ENCODE measurements at regions not wholly inside any gene's neighbourhood (a gene's known extent, or its start where the extent isn't known, plus 50 kb on each side); places are given as distances from the start of the nearest gene placed in this dataset.
"Not testable (repeated sequence)": the region's sequence is repeated elsewhere in the genome, so short reads cannot be mapped to it uniquely, and the experiment has no call there.

- Mint-ChIP-seq H3K27ac (no peak overlapping the region), H3K27me3 (peaks cover 6% of the 10 kb centered on the region), H3K4me1 (ENCODE audit: low read depth) (no peaks in the 10 kb centered on the region), H3K36me3 (ENCODE audit: low read depth) (no peaks in the 10 kb centered on the region), H3K4me3 (no peak overlapping the region), H3K9me3 (no peaks in the 10 kb centered on the region)
- intact Hi-C loops (cut with micrococcal nuclease), result no loop called here
- DNase-seq (no peak), ATAC-seq (no peak)
- ChIA-PET CTCF (no interaction called here), POLR2A (no interaction called here)
- TF ChIP-seq CTCF (IDR thresholded peaks at IDR 0.05), result no peak
These were observed 108.5 kb downstream of the KCNK1 start for GRCh38 chr1:233722212-233722979.

- ChIA-PET POLR2A (no interaction called here), CTCF (no interaction called here)
- no peaks in the 10 kb centered on the region for H3K36me3 Mint-ChIP-seq (ENCODE audit: low read depth)
- H3K9me3 Mint-ChIP-seq, result no peaks in the 10 kb centered on the region
- peaks cover 6% of the 10 kb centered on the region for H3K27me3 Mint-ChIP-seq
- H3K4me1 Mint-ChIP-seq (ENCODE audit: low read depth), result no peaks in the 10 kb centered on the region
- no peak overlapping the region for H3K27ac Mint-ChIP-seq
- TF ChIP-seq CTCF (IDR thresholded peaks at IDR 0.05), result no peak
- DNase-seq (no peak), ATAC-seq (no peak)
- H3K4me3 Mint-ChIP-seq, result no peak overlapping the region
- intact Hi-C loops (cut with micrococcal nuclease), result no loop called here
These were observed 109.5 kb downstream of the KCNK1 start for GRCh38 chr1:233723387-233723786.

- H3K9me3 Mint-ChIP-seq; H3K36me3 Mint-ChIP-seq (ENCODE audit: low read depth); DNase-seq; ATAC-seq; intact Hi-C loops (cut with micrococcal nuclease); CTCF ChIA-PET; H3K27ac Mint-ChIP-seq; POLR2A ChIA-PET; H3K27me3 Mint-ChIP-seq; H3K4me1 Mint-ChIP-seq (ENCODE audit: low read depth); H3K4me3 Mint-ChIP-seq: not testable (repeated sequence)
These were observed 110.3 kb downstream of the KCNK1 start for GRCh38 chr1:233724131-233724631.

GRCh38 chr1:233725423-233725822 is 111.5 kb downstream of the KCNK1 start:
- no peak overlapping the region for H3K27ac Mint-ChIP-seq
- H3K4me1 Mint-ChIP-seq (ENCODE audit: low read depth), result no peaks in the 10 kb centered on the region
- intact Hi-C loops (cut with micrococcal nuclease), result no loop called here
- ChIA-PET POLR2A (no interaction called here), CTCF (no interaction called here)
- no peaks in the 10 kb centered on the region for H3K36me3 Mint-ChIP-seq (ENCODE audit: low read depth)
- no peak for TF ChIP-seq CTCF (IDR thresholded peaks at IDR 0.05)
- H3K4me3 Mint-ChIP-seq, result no peak overlapping the region
- H3K27me3 Mint-ChIP-seq, result peaks cover 4% of the 10 kb centered on the region
- no peak for DNase-seq
- ATAC-seq, result no peak
- no peaks in the 10 kb centered on the region for H3K9me3 Mint-ChIP-seq

- POLR2A ChIA-PET, result no interaction called here
- H3K9me3 Mint-ChIP-seq, result no peaks in the 10 kb centered on the region
- ATAC-seq, result no peak
- no peak for DNase-seq
- H3K27me3 Mint-ChIP-seq, result no peaks in the 10 kb centered on the region
- no peaks in the 10 kb centered on the region for H3K36me3 Mint-ChIP-seq (ENCODE audit: low read depth)
- no peaks in the 10 kb centered on the region for H3K4me1 Mint-ChIP-seq (ENCODE audit: low read depth)
- H3K4me3 Mint-ChIP-seq, result no peak overlapping the region
- no peak for TF ChIP-seq CTCF (IDR thresholded peaks at IDR 0.05)
- H3K27ac Mint-ChIP-seq, result no peak overlapping the region
- intact Hi-C loops (cut with micrococcal nuclease), result no loop called here
- CTCF ChIA-PET, result interaction anchor here (1.3 kb wide), 1 partner anchor 346 kb away, joined by 3 read pairs; no protein-coding TSS in a partner anchor
These were observed 114.8 kb downstream of the KCNK1 start for GRCh38 chr1:233728721-233729120.
